Choroid plexus epithelial cell (primary cell): ENCODE measurements at regions not wholly inside any gene's neighbourhood (a gene's known extent, or its start where the extent isn't known, plus 50 kb on each side); places are given as distances from the start of the nearest gene placed in this dataset.

Experiments
- DNase-seq: peaks from one replicate; pipeline ENCODE4 v3.0.0-alpha.2; 2010; ENCODE audit warnings: low read depth
- H3K4me3 ChIP-seq: 2 replicates; pipeline ENCODE4 v1.5.1; 2011; ENCODE audit warnings: low read depth, mild to moderate bottlenecking, control low read depth, low read length, moderate library complexity
- TF ChIP-seq, protein P1 (sequence below): conservative IDR thresholded peaks from 2 replicates; pipeline ENCODE4 v1.5.1; 2011; ENCODE audit warnings: low read depth, mild to moderate bottlenecking, control low read depth, inconsistent platforms, low read length, moderate library complexity

DNA sequence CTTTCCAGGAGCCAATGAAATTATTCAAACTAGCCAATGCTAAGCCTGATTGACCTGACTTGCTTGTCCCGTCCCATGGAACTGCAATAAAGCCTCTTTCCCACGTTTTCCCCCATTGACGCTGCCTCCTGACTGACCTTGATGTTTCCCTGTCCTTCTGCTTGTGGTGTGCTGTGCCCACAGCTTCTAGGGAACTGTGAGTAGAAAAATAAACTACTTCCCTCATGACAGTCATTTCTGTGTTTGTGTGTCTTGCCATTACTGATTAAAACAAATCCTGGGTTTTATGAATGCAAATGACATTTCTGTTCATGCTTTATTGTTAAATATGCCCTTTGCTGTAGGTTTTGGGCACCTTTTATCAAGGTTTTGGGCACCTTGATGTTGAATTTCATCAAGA lies 91.3 kb upstream of the ABI1 start:
- TF ChIP-seq, protein P1, sequence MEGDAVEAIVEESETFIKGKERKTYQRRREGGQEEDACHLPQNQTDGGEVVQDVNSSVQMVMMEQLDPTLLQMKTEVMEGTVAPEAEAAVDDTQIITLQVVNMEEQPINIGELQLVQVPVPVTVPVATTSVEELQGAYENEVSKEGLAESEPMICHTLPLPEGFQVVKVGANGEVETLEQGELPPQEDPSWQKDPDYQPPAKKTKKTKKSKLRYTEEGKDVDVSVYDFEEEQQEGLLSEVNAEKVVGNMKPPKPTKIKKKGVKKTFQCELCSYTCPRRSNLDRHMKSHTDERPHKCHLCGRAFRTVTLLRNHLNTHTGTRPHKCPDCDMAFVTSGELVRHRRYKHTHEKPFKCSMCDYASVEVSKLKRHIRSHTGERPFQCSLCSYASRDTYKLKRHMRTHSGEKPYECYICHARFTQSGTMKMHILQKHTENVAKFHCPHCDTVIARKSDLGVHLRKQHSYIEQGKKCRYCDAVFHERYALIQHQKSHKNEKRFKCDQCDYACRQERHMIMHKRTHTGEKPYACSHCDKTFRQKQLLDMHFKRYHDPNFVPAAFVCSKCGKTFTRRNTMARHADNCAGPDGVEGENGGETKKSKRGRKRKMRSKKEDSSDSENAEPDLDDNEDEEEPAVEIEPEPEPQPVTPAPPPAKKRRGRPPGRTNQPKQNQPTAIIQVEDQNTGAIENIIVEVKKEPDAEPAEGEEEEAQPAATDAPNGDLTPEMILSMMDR: no peak
- DNase-seq: no peak

GRCh38 chr10:26951650-26952049 lies 90.9 kb upstream of the ABI1 start:
- no peak for DNase-seq
- TF ChIP-seq, protein P1: no peak
- H3K4me3 ChIP-seq: no peak overlapping the region

More for the DNA sequence above, 91.3 kb upstream of the ABI1 start:
- H3K4me3 ChIP-seq: no peak overlapping the region

- no peak overlapping the region for H3K4me3 ChIP-seq
- DNase-seq: no peak
- TF ChIP-seq, protein P1: no peak
These were observed 90.2 kb upstream of the ABI1 start for GRCh38 chr10:26950934-26951333.

DNA sequence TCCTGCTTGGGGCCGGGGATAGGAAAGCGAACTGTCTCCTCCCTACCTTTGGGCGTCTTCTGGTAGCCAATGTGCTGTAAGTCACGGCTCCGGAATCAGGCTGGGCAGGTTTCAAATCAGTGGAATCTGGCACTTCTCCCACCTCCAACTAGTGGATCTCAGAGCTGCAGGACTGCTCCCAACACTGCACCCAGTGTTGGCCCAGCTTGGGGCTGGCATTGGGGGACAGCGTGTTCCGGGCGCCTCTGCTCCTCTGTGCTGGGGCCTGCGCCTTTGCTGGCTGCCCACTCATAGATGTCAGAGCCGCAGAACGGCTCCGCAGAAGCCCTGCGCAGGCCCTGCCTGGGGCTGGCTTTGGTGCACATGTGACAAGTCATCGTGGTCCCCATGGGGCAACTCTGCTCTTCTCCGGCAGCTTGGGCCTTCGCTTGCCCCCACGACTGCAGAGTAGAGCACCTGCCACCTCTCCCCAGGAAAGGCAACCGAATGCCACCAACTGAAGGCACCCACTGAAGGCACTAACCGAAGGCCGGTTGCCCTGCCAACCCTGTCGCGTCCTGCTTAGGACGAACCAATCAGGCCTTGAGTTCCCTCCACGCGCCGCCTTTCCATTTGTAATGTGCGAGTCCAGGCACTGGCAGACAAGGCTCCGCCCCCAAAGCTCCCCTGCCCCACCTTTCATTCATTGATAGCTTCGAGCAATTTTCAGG lies 85.5 kb upstream of the ABI1 start:
- no peak overlapping the region for H3K4me3 ChIP-seq
- no peak for DNase-seq
- TF ChIP-seq, protein P1: no peak

GRCh38 chr10:26944261-26944882 lies 83.6 kb upstream of the ABI1 start:
- DNase-seq: no peak
- no peak overlapping the region for H3K4me3 ChIP-seq
- TF ChIP-seq, protein P1: no peak

GRCh38 chr10:26939962-26940354 lies 79.2 kb upstream of the ABI1 start:
- H3K4me3 ChIP-seq: no peak overlapping the region
- TF ChIP-seq, protein P1: no peak
- no peak for DNase-seq

GRCh38 chr10:26939290-26939961 lies 78.7 kb upstream of the ABI1 start:
- DNase-seq: no peak
- TF ChIP-seq, protein P1: no peak
- H3K4me3 ChIP-seq: no peak overlapping the region
